HG03442 (cell line): ENCODE measurements at regions not wholly inside any gene's neighbourhood (a gene's known extent, or its start where the extent isn't known, plus 50 kb on each side); places are given as distances from the start of the nearest gene placed in this dataset.
A peak's percentile ranks its signal among the peaks of the same experiment; 100 is the strongest.
"Not testable (repeated sequence)": the region's sequence is repeated elsewhere in the genome, so short reads cannot be mapped to it uniquely, and the experiment has no call there.

Source experiments
- ATAC-seq: cut with Tn5 transposase; IDR thresholded peaks from one replicate; pipeline ENCODE4 v1.9.1; 2021; ENCODE audit warnings: mild to moderate bottlenecking, moderate library complexity; ENCODE audit not compliant: unreplicated experiment

- no peak for ATAC-seq
Measured at GRCh38 chr20:53857723-53858236, 212.6 kb downstream of the BCAS1 start.

- ATAC-seq = no peak
Measured at GRCh38 chr20:53856300-53857295, 213.8 kb downstream of the BCAS1 start.

GRCh38 chr20:53855733-53856132 lies 214.7 kb downstream of the BCAS1 start:
- no peak for ATAC-seq

- ATAC-seq = not testable (repeated sequence)
Measured at GRCh38 chr20:53854609-53854926, 215.8 kb downstream of the BCAS1 start.

- no peak for ATAC-seq
Measured at GRCh38 chr20:53853111-53853713, 217.2 kb downstream of the BCAS1 start.

- ATAC-seq = no peak
Measured at GRCh38 chr20:53852691-53853090, 217.7 kb downstream of the BCAS1 start.

GRCh38 chr20:53852014-53852413 lies 218.4 kb downstream of the BCAS1 start:
- ATAC-seq = no peak

- ATAC-seq = no peak
Measured at GRCh38 chr20:53850319-53850718, 220.1 kb downstream of the BCAS1 start.

- ATAC-seq = no peak
Measured at GRCh38 chr20:53849471-53850059, 220.8 kb downstream of the BCAS1 start.

- no peak for ATAC-seq
Measured at GRCh38 chr20:53848304-53848703, 222.1 kb downstream of the BCAS1 start.

GRCh38 chr20:53847837-53848170 lies 222.6 kb downstream of the BCAS1 start:
- peak; percentile 13 for ATAC-seq

GRCh38 chr20:53847139-53847836 lies 223.1 kb downstream of the BCAS1 start:
- ATAC-seq = peak; percentile 56

- no peak for ATAC-seq
Measured at GRCh38 chr20:53846640-53847039, 223.8 kb downstream of the BCAS1 start.

GRCh38 chr20:53845980-53846379 lies 224.4 kb downstream of the BCAS1 start:
- ATAC-seq = no peak

GRCh38 chr20:53844259-53844658 lies 226.1 kb downstream of the BCAS1 start:
- no peak for ATAC-seq

GRCh38 chr20:53843645-53844044 lies 226.7 kb downstream of the BCAS1 start:
- no peak for ATAC-seq

- ATAC-seq = no peak
Measured at GRCh38 chr20:53842301-53843099, 227.9 kb downstream of the BCAS1 start.

GRCh38 chr20:53841741-53842140 lies 228.7 kb downstream of the BCAS1 start:
- no peak for ATAC-seq

- no peak for ATAC-seq
Measured at GRCh38 chr20:53840532-53840931, 229.9 kb downstream of the BCAS1 start.

- ATAC-seq = peak; percentile 71
Measured at GRCh38 chr20:53839423-53840176, 230.8 kb downstream of the BCAS1 start.
